Mesothelial cell of epicardium (in vitro differentiated cells): ENCODE measurements at regions not wholly inside any gene's neighbourhood (a gene's known extent, or its start where the extent isn't known, plus 50 kb on each side); places are given as distances from the start of the nearest gene placed in this dataset.
"Not testable (repeated sequence)": the region's sequence is repeated elsewhere in the genome, so short reads cannot be mapped to it uniquely, and the experiment has no call there.

Experiments used
- DNase-seq, 2 experiments: peaks; one replicate each; pipeline ENCODE4 v3.0.0; 2021; ENCODE audit warnings: low spot score in 2 of 2; ENCODE audit not compliant: unreplicated experiment in 2 of 2
- H3K27ac Mint-ChIP-seq: 2 replicates; pipeline ENCODE4 v1.8.0; 2021; ENCODE audit warnings: mixed read lengths
- H3K27me3 Mint-ChIP-seq: 2 replicates; pipeline ENCODE4 v1.8.0; 2021; ENCODE audit warnings: low read depth, mixed read lengths
- H3K36me3 Mint-ChIP-seq: 2 replicates; pipeline ENCODE4 v1.8.0; 2021; ENCODE audit warnings: mixed read lengths
- H3K4me1 Mint-ChIP-seq: 2 replicates; pipeline ENCODE4 v1.8.0; 2021; ENCODE audit warnings: mixed read lengths
- H3K4me3 Mint-ChIP-seq: 2 replicates; pipeline ENCODE4 v1.8.0; 2021; ENCODE audit warnings: mild to moderate bottlenecking, moderate library complexity, mixed read lengths
- H3K9me3 Mint-ChIP-seq: 2 replicates; pipeline ENCODE4 v1.8.0; 2021; ENCODE audit warnings: mixed read lengths
- CTCF ChIP-seq: fragments of 200-600 bp; sonication (generic); IDR thresholded peaks from one replicate; pipeline ENCODE4 v1.5.0; 2021; ENCODE audit warnings: antibody characterized with exemption; ENCODE audit not compliant: unreplicated experiment

- TF ChIP-seq CTCF: no peak
- H3K27ac Mint-ChIP-seq: no peak overlapping the region
- H3K4me1 Mint-ChIP-seq: no peaks in the 10 kb centered on the region
- H3K27me3 Mint-ChIP-seq: no peaks in the 10 kb centered on the region
- no peak for DNase-seq
- H3K4me3 Mint-ChIP-seq: no peak overlapping the region
- H3K36me3 Mint-ChIP-seq: no peaks in the 10 kb centered on the region
- H3K9me3 Mint-ChIP-seq: peaks cover 7% of the 10 kb centered on the region
These were observed 181.3 kb downstream of the TMEM114 start for GRCh38 chr16:8408855-8409567.

GRCh38 chr16:8407351-8407750, 183.0 kb downstream of the TMEM114 start:
- no peak overlapping the region for H3K4me3 Mint-ChIP-seq
- TF ChIP-seq CTCF: no peak
- no peaks in the 10 kb centered on the region for H3K27me3 Mint-ChIP-seq

GRCh38 chr16:8403978-8404749, 186.1 kb downstream of the TMEM114 start:
- Mint-ChIP-seq H3K9me3 (no peaks in the 10 kb centered on the region), H3K27me3 (no peaks in the 10 kb centered on the region), H3K27ac (no peak overlapping the region), H3K4me3 (no peak overlapping the region), H3K4me1 (no peaks in the 10 kb centered on the region), H3K36me3 (no peaks in the 10 kb centered on the region)
- TF ChIP-seq CTCF: no peak
- DNase-seq: no peak

More at GRCh38 chr16:8407351-8407750, 183.0 kb downstream of the TMEM114 start:
- Mint-ChIP-seq H3K9me3 (peaks cover 7% of the 10 kb centered on the region), H3K27ac (no peak overlapping the region), H3K36me3 (no peaks in the 10 kb centered on the region), H3K4me1 (no peaks in the 10 kb centered on the region)
- DNase-seq: no peak

- no peak overlapping the region for H3K27ac Mint-ChIP-seq
- H3K9me3 Mint-ChIP-seq: no peaks in the 10 kb centered on the region
- no peak overlapping the region for H3K4me3 Mint-ChIP-seq
- H3K36me3 Mint-ChIP-seq: no peaks in the 10 kb centered on the region
- no peak for DNase-seq
- no peaks in the 10 kb centered on the region for H3K4me1 Mint-ChIP-seq
- no peaks in the 10 kb centered on the region for H3K27me3 Mint-ChIP-seq
- no peak for TF ChIP-seq CTCF
These were observed 187.1 kb downstream of the TMEM114 start for GRCh38 chr16:8402981-8403843.

GRCh38 chr16:8400683-8401082, 189.6 kb downstream of the TMEM114 start:
- not testable (repeated sequence) for H3K4me1 Mint-ChIP-seq, DNase-seq, H3K36me3 Mint-ChIP-seq, H3K27ac Mint-ChIP-seq, H3K9me3 Mint-ChIP-seq, H3K27me3 Mint-ChIP-seq, H3K4me3 Mint-ChIP-seq
